Liver (tissue), 8 donors: ENCODE measurements at regions not wholly inside any gene's neighbourhood (a gene's known extent, or its start where the extent isn't known, plus 50 kb on each side); places are given as distances from the start of the nearest gene placed in this dataset.

Source experiments
- DNase-seq: peaks from one replicate; pipeline ENCODE4 v3.0.0-alpha.2; 2017; ENCODE audit warnings: low spot score
- H3K27ac ChIP-seq, 2 donors: one replicate each; pipeline ENCODE4 v1.7.0; 2013; ENCODE audit warnings: inconsistent platforms in 2 of 2, low read length in 2 of 2, control low read depth in 1 of 2, low read depth in 1 of 2, mild to moderate bottlenecking in 1 of 2
- H3K27me3 ChIP-seq, 4 donors: one replicate each; pipeline versions ENCODE4 v1.6.1 to v1.7.0; 2013; ENCODE audit warnings: low read length in 3 of 4, inconsistent platforms in 1 of 4, mild to moderate bottlenecking in 1 of 4, moderate library complexity in 1 of 4; ENCODE audit not compliant: control insufficient read depth in 4 of 4, insufficient read depth in 4 of 4
- H3K36me3 ChIP-seq, 4 donors: one replicate each; pipeline versions ENCODE4 v1.6.1 to v1.7.0; 2013; ENCODE audit warnings: low read length in 3 of 4, mild to moderate bottlenecking in 3 of 4, low read depth in 1 of 4, moderate library complexity in 1 of 4; ENCODE audit not compliant: control insufficient read depth in 4 of 4, insufficient read depth in 3 of 4
- H3K4me1 ChIP-seq, 4 donors: one replicate each; pipeline versions ENCODE4 v1.6.1 to v1.7.0; 2013; ENCODE audit warnings: low read length in 3 of 4, mild to moderate bottlenecking in 3 of 4, moderate library complexity in 1 of 4; ENCODE audit not compliant: control insufficient read depth in 4 of 4, insufficient read depth in 4 of 4
- H3K4me3 ChIP-seq, 3 donors: one replicate each; pipeline versions ENCODE4 v1.6.1 to v1.7.0; 2013; ENCODE audit warnings: low read length in 3 of 3, control low read depth in 1 of 3, low read depth in 1 of 3, mild to moderate bottlenecking in 1 of 3
- H3K9ac ChIP-seq, 2 donors: one replicate each; pipeline ENCODE4 v1.7.0; 2013; ENCODE audit warnings: low read length in 2 of 2, mild to moderate bottlenecking in 2 of 2, moderate library complexity in 2 of 2, control low read depth in 1 of 2, low read depth in 1 of 2
- H3K9me3 ChIP-seq, 4 donors: one replicate each; pipeline versions ENCODE4 v1.6.1 to v1.7.0; 2013; ENCODE audit warnings: low read length in 3 of 4; ENCODE audit not compliant: control insufficient read depth in 4 of 4
- ATF3 ChIP-seq: IDR thresholded peaks from 2 replicates; pipeline ENCODE4 v1.6.1; 2016; ENCODE audit warnings: antibody characterized with exemption
- CTCF ChIP-seq: fragments of 150-350 bp; IDR thresholded peaks from 2 replicates; pipeline ENCODE4 v1.5.1; 2017; ENCODE audit warnings: improper control_type of control experiment, low read depth, low read length; ENCODE audit not compliant: missing input control
- EGR1 ChIP-seq, 2 donors: IDR thresholded peaks; 2 replicates each; pipeline ENCODE4 v1.6.1; 2016 to 2018; ENCODE audit warnings: antibody characterized with exemption in 2 of 2, low read depth in 2 of 2
- FOXA1 ChIP-seq: IDR thresholded peaks from 2 replicates; pipeline ENCODE4 v1.6.1; 2016; ENCODE audit warnings: antibody characterized with exemption
- FOXA2 ChIP-seq: IDR thresholded peaks from 2 replicates; pipeline ENCODE4 v1.6.1; 2016; ENCODE audit warnings: antibody characterized with exemption
- GABPA ChIP-seq, 2 donors: IDR thresholded peaks in 1 of 2; conservative IDR thresholded peaks in 1 of 2; 2 replicates each; pipeline ENCODE4 v1.6.1; 2016; ENCODE audit warnings: antibody characterized with exemption in 2 of 2, mild to moderate bottlenecking in 1 of 2, moderate library complexity in 1 of 2
- HNF4A ChIP-seq, 2 donors: conservative IDR thresholded peaks; 2 replicates each; pipeline ENCODE4 v1.6.1; 2016; ENCODE audit warnings: antibody characterized with exemption in 2 of 2, mild to moderate bottlenecking in 2 of 2
- JUND ChIP-seq, 2 donors: IDR thresholded peaks; 2 replicates each; pipeline ENCODE4 v1.6.1; 2016; ENCODE audit warnings: antibody characterized with exemption in 2 of 2
- MAX ChIP-seq: IDR thresholded peaks from 2 replicates; pipeline ENCODE4 v1.6.1; 2016; ENCODE audit warnings: antibody characterized with exemption
- NR2F2 ChIP-seq: IDR thresholded peaks from 2 replicates; pipeline ENCODE4 v1.6.1; 2016; ENCODE audit warnings: antibody characterized with exemption
- RAD21 ChIP-seq, 2 donors: IDR thresholded peaks; 2 replicates each; pipeline ENCODE4 v1.6.1; 2016; ENCODE audit warnings: antibody characterized with exemption in 2 of 2, mild to moderate bottlenecking in 2 of 2
- REST ChIP-seq: IDR thresholded peaks from 2 replicates; pipeline ENCODE4 v1.6.1; 2016; ENCODE audit warnings: antibody characterized with exemption, mild to moderate bottlenecking
- RXRA ChIP-seq, 2 donors: IDR thresholded peaks; 2 replicates each; pipeline ENCODE4 v1.6.1; 2017 to 2018; ENCODE audit warnings: antibody characterized with exemption in 2 of 2, mild to moderate bottlenecking in 1 of 2
- SP1 ChIP-seq: IDR thresholded peaks from 2 replicates; pipeline ENCODE4 v1.6.1; 2018; ENCODE audit warnings: antibody characterized with exemption, mild to moderate bottlenecking
- TAF1 ChIP-seq: conservative IDR thresholded peaks from 2 replicates; pipeline ENCODE4 v1.6.1; 2016; ENCODE audit warnings: antibody characterized with exemption, mild to moderate bottlenecking
- YY1 ChIP-seq: IDR thresholded peaks from 2 replicates; pipeline ENCODE4 v1.6.1; 2016; ENCODE audit warnings: antibody characterized with exemption, mild to moderate bottlenecking
- ZBTB33 ChIP-seq: IDR thresholded peaks from 2 replicates; pipeline ENCODE4 v1.6.1; 2016; ENCODE audit warnings: antibody characterized with exemption
- WGBS: extraction: QIAGEN DNeasy Blood & Tissue Kit; methylation state at CpG from one replicate; pipeline ENCODE4 v1.1.7; 2013; 5-methylcytosine and 5-hydroxymethylcytosine counted together
- donor health status: healthy.
- donor health status: healthy.
- donor health status: healthy.
- donor health status: healthy.
- donor health status: healthy.

GRCh38 chr7:89926194-89926593, 228.1 kb upstream of the STEAP1 start:
- 92% methylated on average over 2 of the region's 2 CpGs for WGBS
- H3K36me3 ChIP-seq = no peaks in the 10 kb centered on the region
- H3K4me3 ChIP-seq = no peak overlapping the region

More at GRCh38 chr7:89926194-89926593, 228.1 kb upstream of the STEAP1 start:
- Histone ChIP-seq H3K4me1 (no peaks in the 10 kb centered on the region), H3K27me3 (no peaks in the 10 kb centered on the region), H3K9ac (no peak overlapping the region), H3K9me3 (no peaks in the 10 kb centered on the region), H3K27ac (no peak overlapping the region)
- TF ChIP-seq YY1 (no peak), CTCF (no peak), RAD21 (IDR thresholded peaks at IDR 0.05) (no peak), JUND (IDR thresholded peaks at IDR 0.05) (no peak), HNF4A (conservative IDR thresholded peaks at IDR 0.05) (no peak), NR2F2 (no peak), FOXA1 (no peak), FOXA2 (no peak), GABPA (IDR thresholded peaks at IDR 0.05 in 1 of 2, conservative IDR thresholded peaks at IDR 0.05 in 1 of 2) (no peak), REST (no peak), TAF1 (no peak), RXRA (IDR thresholded peaks at IDR 0.05) (no peak), SP1 (no peak), EGR1 (IDR thresholded peaks at IDR 0.05; ENCODE audit: low read depth in 2 of 2) (no peak), ATF3 (no peak), MAX (no peak), ZBTB33 (no peak)
- DNase-seq = no peak
